Caco-2 (cell line): ENCODE measurements at regions not wholly inside any gene's neighbourhood (a gene's known extent, or its start where the extent isn't known, plus 50 kb on each side); places are given as distances from the start of the nearest gene placed in this dataset.

Experiments
- BruUV-seq: library from RNA; stranded (reverse); fragments of 400-500 nt; replicated peaks from 2 replicates; lab custom pipeline; 2021; lab: Mats Ljungman, UMichigan
- CTCF ChIA-PET: fragments of 300-600 bp; sonication (Branson Sonifier 250); formaldehyde crosslinking; loops from one replicate; lab custom pipeline; 2022; ENCODE audit warnings: antibody characterized with exemption; lab: Charles Lee
- POLR2A ChIA-PET: fragments of 300-600 bp; sonication (Branson Sonifier 250); formaldehyde crosslinking; loops from one replicate; lab custom pipeline; 2022; ENCODE audit warnings: antibody characterized with exemption; lab: Charles Lee
- DNase-seq, 2 experiments: peaks; one replicate each; pipeline versions ENCODE4 v3.0.0 to v3.0.0-alpha.2; 2020 to 2022
- H3K27me3 ChIP-seq: replicated peaks from 2 replicates; pipeline ENCODE4 v1.6.0; 2011; ENCODE audit warnings: low read length; ENCODE audit not compliant: control insufficient read depth, insufficient read depth
- H3K36me3 ChIP-seq: 2 replicates; pipeline ENCODE4 v1.5.1; 2011; ENCODE audit warnings: low read length; ENCODE audit not compliant: control insufficient read depth, insufficient read depth
- H3K4me1 ChIP-seq: fragments of 250-450 bp; sonication (Bioruptor Pico); 2 replicates; pipeline ENCODE4 v1.5.1; 2020; ENCODE audit warnings: mild to moderate bottlenecking
- H3K4me3 ChIP-seq: 2 replicates; pipeline ENCODE4 v1.5.1; 2011; ENCODE audit warnings: low read depth, mild to moderate bottlenecking, control low read depth, low read length
- H3K9me3 ChIP-seq: fragments of 250-450 bp; sonication (Bioruptor Pico); 2 replicates; pipeline ENCODE4 v1.5.1; 2020; ENCODE audit warnings: mild to moderate bottlenecking, moderate library complexity
- H3K27ac Mint-ChIP-seq: one replicate; pipeline ENCODE4 v1.8.0; 2022; ENCODE audit warnings: mixed read lengths; ENCODE audit not compliant: unreplicated experiment
- H3K27me3 Mint-ChIP-seq: one replicate; pipeline ENCODE4 v1.8.0; 2022; ENCODE audit warnings: mixed read lengths; ENCODE audit not compliant: insufficient read depth, unreplicated experiment
- H3K36me3 Mint-ChIP-seq: one replicate; pipeline ENCODE4 v1.8.0; 2022; ENCODE audit warnings: mild to moderate bottlenecking, mixed read lengths; ENCODE audit not compliant: insufficient read depth, unreplicated experiment
- H3K4me1 Mint-ChIP-seq: one replicate; pipeline ENCODE4 v1.8.0; 2022; ENCODE audit warnings: low read depth, mixed read lengths; ENCODE audit not compliant: unreplicated experiment
- H3K4me3 Mint-ChIP-seq: one replicate; pipeline ENCODE4 v1.8.0; 2022; ENCODE audit warnings: mild to moderate bottlenecking, moderate library complexity, mixed read lengths; ENCODE audit not compliant: unreplicated experiment
- H3K9me3 Mint-ChIP-seq: one replicate; pipeline ENCODE4 v1.8.0; 2022; ENCODE audit warnings: mixed read lengths; ENCODE audit not compliant: unreplicated experiment
- CTCF ChIP-seq, 2 experiments: fragments of 200-600 bp in 1 of 2; IDR thresholded peaks; 1 replicate in 1 of 2; 2 replicates in 1 of 2; pipeline versions ENCODE4 v1.5.1 to v1.8.0; 2011 to 2022; ENCODE audit warnings: antibody characterized with exemption in 1 of 2, control low read depth in 1 of 2, inconsistent platforms in 1 of 2, low read depth in 1 of 2, low read length in 1 of 2, mild to moderate bottlenecking in 1 of 2, moderate library complexity in 1 of 2; ENCODE audit not compliant: insufficient read depth in 1 of 2, severe bottlenecking in 1 of 2, unreplicated experiment in 1 of 2
- intact Hi-C: fragments of 100-400 bp; cut with micrococcal nuclease; formaldehyde crosslinking; loops from one replicate; pipeline ENCODE4 v1.10.0; 2022; ENCODE audit not compliant: unreplicated experiment

- intact Hi-C loops = no loop called here
- POLR2A ChIA-PET = no interaction called here
- H3K27ac Mint-ChIP-seq = no peak overlapping the region
- no peaks in the 10 kb centered on the region for H3K9me3 ChIP-seq
- peak in 1 of 2 experiments; percentile 7 for TF ChIP-seq CTCF (IDR thresholded peaks at IDR 0.05; ENCODE audit: insufficient read depth in 1 of 2, low read depth in 1 of 2, low read length in 1 of 2, severe bottlenecking in 1 of 2, unreplicated experiment in 1 of 2)
- no peak overlapping the region for H3K4me3 Mint-ChIP-seq
- H3K36me3 ChIP-seq = no peaks in the 10 kb centered on the region
- H3K4me3 ChIP-seq = no peak overlapping the region
- H3K27me3 ChIP-seq = no peaks in the 10 kb centered on the region
- no peak for DNase-seq
- CTCF ChIA-PET = no interaction called here
- peaks cover 2% of the 10 kb centered on the region for H3K27me3 Mint-ChIP-seq
- H3K9me3 Mint-ChIP-seq = no peaks in the 10 kb centered on the region
- H3K36me3 Mint-ChIP-seq = no peaks in the 10 kb centered on the region
- BruUV-seq = no TSS peak
- no peaks in the 10 kb centered on the region for H3K4me1 ChIP-seq
- no peaks in the 10 kb centered on the region for H3K4me1 Mint-ChIP-seq
These were observed 1633.0 kb upstream of the PCDH20 start for GRCh38 chr13:63048653-63049052.

GRCh38 chr13:63044589-63045313 lies 1629.1 kb upstream of the PCDH20 start:
- Histone ChIP-seq H3K4me3 (no peak overlapping the region), H3K4me1 (no peaks in the 10 kb centered on the region), H3K36me3 (no peaks in the 10 kb centered on the region), H3K9me3 (no peaks in the 10 kb centered on the region), H3K27me3 (no peaks in the 10 kb centered on the region)
- no peak for DNase-seq
- POLR2A ChIA-PET = no interaction called here
- Mint-ChIP-seq H3K9me3 (no peaks in the 10 kb centered on the region), H3K27ac (no peak overlapping the region), H3K36me3 (no peaks in the 10 kb centered on the region), H3K4me1 (no peaks in the 10 kb centered on the region), H3K4me3 (no peak overlapping the region), H3K27me3 (peaks cover 6% of the 10 kb centered on the region)
- no peak for TF ChIP-seq CTCF (IDR thresholded peaks at IDR 0.05; ENCODE audit: insufficient read depth in 1 of 2, low read depth in 1 of 2, low read length in 1 of 2, severe bottlenecking in 1 of 2, unreplicated experiment in 1 of 2)
- intact Hi-C loops = no loop called here
- no TSS peak for BruUV-seq
- CTCF ChIA-PET = no interaction called here

GRCh38 chr13:63042686-63043085 lies 1627.0 kb upstream of the PCDH20 start:
- ChIA-PET CTCF (no interaction called here), POLR2A (no interaction called here)
- H3K9me3 ChIP-seq = no peaks in the 10 kb centered on the region
- BruUV-seq = no TSS peak
- H3K4me3 ChIP-seq = no peak overlapping the region
- intact Hi-C loops = no loop called here
- H3K4me1 ChIP-seq = no peaks in the 10 kb centered on the region
- DNase-seq = no peak
- H3K4me3 Mint-ChIP-seq = no peak overlapping the region
- H3K36me3 ChIP-seq = no peaks in the 10 kb centered on the region
- H3K4me1 Mint-ChIP-seq = no peaks in the 10 kb centered on the region
- H3K27me3 ChIP-seq = no peaks in the 10 kb centered on the region
- no peak overlapping the region for H3K27ac Mint-ChIP-seq
- H3K9me3 Mint-ChIP-seq = no peaks in the 10 kb centered on the region
- TF ChIP-seq CTCF (IDR thresholded peaks at IDR 0.05; ENCODE audit: insufficient read depth in 1 of 2, low read depth in 1 of 2, low read length in 1 of 2, severe bottlenecking in 1 of 2, unreplicated experiment in 1 of 2) = no peak
- H3K36me3 Mint-ChIP-seq = no peaks in the 10 kb centered on the region
- H3K27me3 Mint-ChIP-seq = peaks cover 6% of the 10 kb centered on the region
